Activated CD8-positive, alpha-beta memory T cell treated with anti-CD3 and anti-CD28 coated beads, Interleukin-2, amount 10 ng/mL, durations not matched to agents 7 days and 5 days (primary cell): ENCODE measurements at regions not wholly inside any gene's neighbourhood (a gene's known extent, or its start where the extent isn't known, plus 50 kb on each side); places are given as distances from the start of the nearest gene placed in this dataset.
A peak's percentile ranks its signal among the peaks of the same experiment; 100 is the strongest.

Source experiments
- ATAC-seq: fragments of 150-1000 bp; cut with Tn5 transposase; one replicate; pipeline ENCODE4 v1.10.0; 2021; ENCODE audit warnings: moderate library complexity
- CTCF ChIA-PET: fragments of 350-600 bp; sonication (Branson Sonifier 250); formaldehyde crosslinking; loops from one replicate; lab custom pipeline; 2021; ENCODE audit warnings: antibody characterized with exemption; lab: Charles Lee
- DNase-seq: peaks from one replicate; pipeline ENCODE4 v3.0.0-alpha.2; 2020
- H3K27ac Mint-ChIP-seq: one replicate; pipeline ENCODE4 v1.8.0; 2021; ENCODE audit warnings: mild to moderate bottlenecking, mixed read lengths
- H3K27me3 Mint-ChIP-seq: one replicate; pipeline ENCODE4 v1.8.0; 2021; ENCODE audit warnings: mixed read lengths
- H3K36me3 Mint-ChIP-seq: one replicate; pipeline ENCODE4 v1.8.0; 2021; ENCODE audit warnings: mild to moderate bottlenecking, mixed read lengths
- H3K4me1 Mint-ChIP-seq: one replicate; pipeline ENCODE4 v1.8.0; 2021; ENCODE audit warnings: mixed read lengths
- H3K4me3 Mint-ChIP-seq: one replicate; pipeline ENCODE4 v1.8.0; 2021; ENCODE audit warnings: mild to moderate bottlenecking, moderate library complexity, mixed read lengths
- H3K9me3 Mint-ChIP-seq: one replicate; pipeline ENCODE4 v1.8.0; 2022; ENCODE audit warnings: low read depth, mixed read lengths

- DNase-seq (no peak), ATAC-seq (no peak)
- Mint-ChIP-seq H3K4me3 (no peak overlapping the region), H3K9me3 (no peaks in the 10 kb centered on the region), H3K27ac (no peak overlapping the region), H3K4me1 (no peaks in the 10 kb centered on the region), H3K27me3 (no peaks in the 10 kb centered on the region), H3K36me3 (peaks cover 13% of the 10 kb centered on the region)
- CTCF ChIA-PET = no interaction called here
Measured at GRCh38 chr1:113007706-113008364, 51.8 kb upstream of the SLC16A1 start.

- H3K36me3 Mint-ChIP-seq = peaks cover 13% of the 10 kb centered on the region
- no peak overlapping the region for H3K4me3 Mint-ChIP-seq
- ATAC-seq (no peak), DNase-seq (no peak)
- H3K4me1 Mint-ChIP-seq = no peaks in the 10 kb centered on the region
- no peaks in the 10 kb centered on the region for H3K27me3 Mint-ChIP-seq
- H3K27ac Mint-ChIP-seq = no peak overlapping the region
- CTCF ChIA-PET = no interaction called here
- no peaks in the 10 kb centered on the region for H3K9me3 Mint-ChIP-seq
Measured at GRCh38 chr1:113008365-113008714, 52.3 kb upstream of the SLC16A1 start.

GRCh38 chr1:113012149-113012548 is 56.2 kb upstream of the SLC16A1 start:
- Mint-ChIP-seq H3K4me1 (no peaks in the 10 kb centered on the region), H3K27ac (no peak overlapping the region), H3K27me3 (no peaks in the 10 kb centered on the region), H3K4me3 (no peak overlapping the region), H3K9me3 (no peaks in the 10 kb centered on the region), H3K36me3 (peaks cover 8% of the 10 kb centered on the region)
- DNase-seq (no peak), ATAC-seq (no peak)
- CTCF ChIA-PET = no interaction called here

- CTCF ChIA-PET = interaction anchor here (0.6 kb wide), 1 partner anchor 59 kb away, joined by 3 read pairs; the partner anchor contains the start of gene LRIG2
- no peaks in the 10 kb centered on the region for H3K4me1 Mint-ChIP-seq
Measured at GRCh38 chr1:113013823-113014222, 57.8 kb upstream of the SLC16A1 start.

GRCh38 chr1:113014508-113014907 is 58.5 kb upstream of the LRIG2 start:
- DNase-seq (no peak), ATAC-seq (no peak)
- CTCF ChIA-PET = no interaction called here
- Mint-ChIP-seq H3K4me3 (no peak overlapping the region), H3K27ac (no peak overlapping the region), H3K27me3 (no peaks in the 10 kb centered on the region), H3K4me1 (no peaks in the 10 kb centered on the region), H3K36me3 (peaks cover 4% of the 10 kb centered on the region), H3K9me3 (no peaks in the 10 kb centered on the region)

More at GRCh38 chr1:113013823-113014222, 57.8 kb upstream of the SLC16A1 start:
- DNase-seq (no peak), ATAC-seq (no peak)
- Mint-ChIP-seq H3K4me3 (no peak overlapping the region), H3K27ac (no peak overlapping the region), H3K9me3 (no peaks in the 10 kb centered on the region), H3K36me3 (peaks cover 4% of the 10 kb centered on the region), H3K27me3 (no peaks in the 10 kb centered on the region)

GRCh38 chr1:113018911-113019310 is 54.1 kb upstream of the LRIG2 start:
- H3K27me3 Mint-ChIP-seq = no peaks in the 10 kb centered on the region
- no peaks in the 10 kb centered on the region for H3K9me3 Mint-ChIP-seq

GRCh38 chr1:113021430-113022085 is 51.4 kb upstream of the LRIG2 start:
- Mint-ChIP-seq H3K36me3 (peaks cover 3% of the 10 kb centered on the region), H3K4me1 (no peaks in the 10 kb centered on the region), H3K9me3 (no peaks in the 10 kb centered on the region), H3K27me3 (no peaks in the 10 kb centered on the region), H3K4me3 (no peak overlapping the region), H3K27ac (peak overlapping the region; percentile 28)
- CTCF ChIA-PET = no interaction called here
- ATAC-seq (no peak), DNase-seq (no peak)

More at GRCh38 chr1:113018911-113019310, 54.1 kb upstream of the LRIG2 start:
- no peak overlapping the region for H3K27ac Mint-ChIP-seq
- no peak for ATAC-seq
- H3K36me3 Mint-ChIP-seq = peaks cover under 1% of the 10 kb centered on the region
- H3K4me1 Mint-ChIP-seq = no peaks in the 10 kb centered on the region
- no peak overlapping the region for H3K4me3 Mint-ChIP-seq
- CTCF ChIA-PET = no interaction called here
- no peak for DNase-seq
